Common myeloid progenitor, CD34-positive (primary cell): ENCODE measurements at regions not wholly inside any gene's neighbourhood (a gene's known extent, or its start where the extent isn't known, plus 50 kb on each side); places are given as distances from the start of the nearest gene placed in this dataset.

Source experiments
- CTCF ChIA-PET: fragments of 350-600 bp; sonication (Branson Sonifier 250); formaldehyde crosslinking; loops from one replicate; lab custom pipeline; 2021; ENCODE audit warnings: antibody characterized with exemption; lab: Charles Lee
- POLR2A ChIA-PET: fragments of 350-600 bp; sonication (Branson Sonifier 250); formaldehyde crosslinking; loops from one replicate; lab custom pipeline; 2021; ENCODE audit warnings: antibody characterized with exemption; lab: Charles Lee
- DNase-seq, 3 donors: peaks; one replicate each; pipeline versions ENCODE4 v3.0.0 to v3.0.0-alpha.2; 2013
- H3K27ac ChIP-seq, 2 experiments: 1 replicate in 1 of 2; 2 replicates in 1 of 2; pipeline ENCODE4 v1.7.0; 2013; ENCODE audit warnings: inconsistent platforms in 2 of 2, low read length in 2 of 2, mild to moderate bottlenecking in 2 of 2, low read depth in 1 of 2, moderate library complexity in 1 of 2; ENCODE audit not compliant: severe bottlenecking in 2 of 2, insufficient read depth in 1 of 2, poor library complexity in 1 of 2
- H3K27me3 ChIP-seq, 5 experiments: replicated peaks in 2 of 5; 1 replicate in 3 of 5; 2 replicates in 2 of 5; pipeline versions ENCODE4 v1.6.1 to v1.7.0; 2013; ENCODE audit warnings: low read length in 4 of 5, mild to moderate bottlenecking in 2 of 5, moderate library complexity in 2 of 5, inconsistent platforms in 1 of 5; ENCODE audit not compliant: insufficient read depth in 5 of 5, control insufficient read depth in 4 of 5
- H3K36me3 ChIP-seq, 4 experiments: 1 replicate in 2 of 4; 2 replicates in 2 of 4; pipeline versions ENCODE4 v1.6.1 to v1.7.0; 2013; ENCODE audit warnings: low read length in 3 of 4, control low read depth in 1 of 4, mild to moderate bottlenecking in 1 of 4; ENCODE audit not compliant: control insufficient read depth in 4 of 4, insufficient read depth in 4 of 4
- H3K4me1 ChIP-seq, 4 experiments: 1 replicate in 3 of 4; 2 replicates in 1 of 4; pipeline versions ENCODE4 v1.6.1 to v1.7.1; 2013; ENCODE audit warnings: low read length in 3 of 4, mild to moderate bottlenecking in 3 of 4, control low read depth in 1 of 4, inconsistent platforms in 1 of 4, moderate library complexity in 1 of 4; ENCODE audit not compliant: control insufficient read depth in 4 of 4, insufficient read depth in 4 of 4; ENCODE audit errors: control extremely low read depth in 1 of 4
- H3K4me3 ChIP-seq, 7 experiments: 1 replicate in 4 of 7; 2 replicates in 3 of 7; pipeline versions ENCODE4 v1.5.1 to v1.7.0; 2013; ENCODE audit warnings: mild to moderate bottlenecking in 7 of 7, low read length in 6 of 7, moderate library complexity in 6 of 7, inconsistent platforms in 2 of 7, low read depth in 2 of 7, control low read depth in 1 of 7; ENCODE audit not compliant: insufficient read depth in 4 of 7, control insufficient read depth in 1 of 7; ENCODE audit errors: extremely low read depth in 1 of 7
- H3K9me3 ChIP-seq, 5 experiments: 1 replicate in 4 of 5; 2 replicates in 1 of 5; pipeline versions ENCODE4 v1.6.1 to v1.7.1; 2013; ENCODE audit warnings: low read length in 4 of 5, mild to moderate bottlenecking in 2 of 5, inconsistent platforms in 1 of 5, low read depth in 1 of 5, moderate library complexity in 1 of 5; ENCODE audit not compliant: control insufficient read depth in 4 of 5, insufficient read depth in 2 of 5; ENCODE audit errors: control extremely low read depth in 1 of 5
- WGBS: methylation state at CpG from one replicate; pipeline ENCODE4 v1.1.5; 2013; ENCODE audit not compliant: insufficient coverage; 5-methylcytosine and 5-hydroxymethylcytosine counted together

DNA sequence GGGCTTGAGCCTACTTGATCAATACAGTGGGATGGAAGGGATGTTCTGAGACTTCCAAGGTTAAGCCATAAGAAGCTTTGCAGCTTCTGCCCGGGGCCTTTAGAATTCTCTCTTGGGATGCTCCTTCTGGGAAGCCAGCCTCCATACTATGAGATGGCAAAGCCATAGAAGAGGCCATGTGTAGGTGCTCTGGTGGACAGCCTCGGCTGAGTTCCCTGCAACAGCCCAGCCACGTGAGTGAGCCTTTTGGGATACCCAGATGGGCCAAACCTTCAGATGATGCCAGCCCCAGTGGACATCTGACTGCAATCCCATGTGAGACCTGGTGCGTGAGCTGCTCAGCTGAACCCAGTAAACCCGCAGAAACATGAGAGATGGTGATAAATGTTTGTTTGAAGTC, 370.6 kb downstream of the RPS24 start:
- no peak overlapping the region for H3K4me3 ChIP-seq
- CTCF ChIA-PET, result no interaction called here

DNA sequence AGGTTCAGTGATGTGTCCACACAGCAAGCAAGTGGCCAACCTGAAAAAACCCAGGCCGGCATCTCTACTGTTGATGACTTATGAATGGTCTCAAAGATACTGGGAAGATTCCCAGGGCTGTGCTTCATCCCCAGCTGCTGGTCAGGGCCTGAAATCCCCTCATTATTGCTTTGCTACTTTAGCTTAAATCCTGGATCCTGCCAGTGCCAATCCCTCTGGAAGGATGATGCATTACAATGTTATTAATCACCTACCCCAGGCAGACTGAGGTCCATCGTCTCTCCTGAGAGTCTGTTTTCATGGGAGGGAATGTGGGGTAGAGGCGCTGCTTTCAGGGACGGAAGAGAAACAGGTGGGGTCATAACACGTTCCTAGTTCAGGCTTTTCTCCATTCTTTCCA, 371.6 kb downstream of the RPS24 start:
- no peaks in the 10 kb centered on the region for H3K9me3 ChIP-seq
- H3K27ac ChIP-seq, result no peak overlapping the region
- WGBS, result 97% methylated on average over 4 of the region's 5 CpGs
- peaks cover 0 to 7% (median 0%) of the 10 kb centered on the region in 5 experiments for H3K27me3 ChIP-seq
- no peak overlapping the region for H3K4me3 ChIP-seq
- CTCF ChIA-PET, result interaction anchor here (1.3 to 1.4 kb wide), 2 partner anchors 9 to 15 kb away, joined by 4 read pairs; no protein-coding TSS in a partner anchor
- POLR2A ChIA-PET, result no interaction called here
- no peak for DNase-seq
- peaks cover 0 to 38% (median 15%) of the 10 kb centered on the region in 4 experiments for H3K4me1 ChIP-seq
- no peaks in the 10 kb centered on the region for H3K36me3 ChIP-seq

More for the DNA sequence above, 370.6 kb downstream of the RPS24 start:
- POLR2A ChIA-PET, result no interaction called here
- no peaks in the 10 kb centered on the region for H3K9me3 ChIP-seq
- no peaks in the 10 kb centered on the region for H3K36me3 ChIP-seq
- peaks cover 0 to 7% (median 0%) of the 10 kb centered on the region in 5 experiments for H3K27me3 ChIP-seq
- H3K27ac ChIP-seq, result no peak overlapping the region
- no peak for DNase-seq
- peaks cover 0 to 40% (median 16%) of the 10 kb centered on the region in 4 experiments for H3K4me1 ChIP-seq
- WGBS, result 100% methylated on average over 5 of the region's 5 CpGs

GRCh38 chr10:78405736-78406135, 372.1 kb downstream of the RPS24 start:
- H3K4me1 ChIP-seq, result peaks cover 0 to 38% (median 15%) of the 10 kb centered on the region in 4 experiments
- DNase-seq, result no peak
- WGBS, result 98% methylated on average over 6 of the region's 6 CpGs
- H3K27ac ChIP-seq, result no peak overlapping the region
- H3K27me3 ChIP-seq, result peaks cover 0 to 7% (median 0%) of the 10 kb centered on the region in 5 experiments
- ChIA-PET CTCF (interaction anchor here (1.3 to 1.4 kb wide), 2 partner anchors 9 to 14 kb away, joined by 4 read pairs; no protein-coding TSS in a partner anchor), POLR2A (no interaction called here)
- H3K4me3 ChIP-seq, result no peak overlapping the region
- no peaks in the 10 kb centered on the region for H3K9me3 ChIP-seq
- H3K36me3 ChIP-seq, result no peaks in the 10 kb centered on the region

DNA sequence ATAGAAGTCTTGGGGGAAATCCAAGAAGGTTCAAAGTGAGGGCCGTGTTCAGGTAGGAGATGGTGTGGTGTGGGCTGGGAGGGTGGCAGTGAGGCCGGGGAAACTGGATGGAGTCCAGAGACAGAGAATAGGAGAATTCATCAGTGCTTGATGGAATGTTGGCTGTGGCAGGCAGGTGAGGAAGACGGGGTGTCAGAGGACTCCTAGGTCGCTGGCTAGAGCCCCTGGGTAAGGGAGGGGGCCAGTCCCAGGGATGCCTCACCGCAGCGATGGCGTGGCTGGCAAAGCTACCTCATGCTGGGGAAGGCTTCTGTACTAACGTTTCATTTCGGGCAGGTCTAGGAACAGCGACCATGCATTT, 373.0 kb downstream of the RPS24 start:
- POLR2A ChIA-PET, result no interaction called here
- Histone ChIP-seq H3K4me3 (peak overlapping the region in 5 of 7 experiments; percentile 35 to 75 (median 57)), H3K27ac (no peak overlapping the region), H3K27me3 (peaks cover 0 to 7% (median 0%) of the 10 kb centered on the region in 5 experiments), H3K36me3 (no peaks in the 10 kb centered on the region), H3K9me3 (no peaks in the 10 kb centered on the region), H3K4me1 (peaks cover 0 to 38% (median 15%) of the 10 kb centered on the region in 4 experiments)
- WGBS, result 16% methylated on average over 10 of the region's 10 CpGs
- DNase-seq, result no peak
- CTCF ChIA-PET, result interaction anchor here (1.0 kb wide), 1 partner anchor 157 kb away, joined by 3 read pairs; no protein-coding TSS in a partner anchor

DNA sequence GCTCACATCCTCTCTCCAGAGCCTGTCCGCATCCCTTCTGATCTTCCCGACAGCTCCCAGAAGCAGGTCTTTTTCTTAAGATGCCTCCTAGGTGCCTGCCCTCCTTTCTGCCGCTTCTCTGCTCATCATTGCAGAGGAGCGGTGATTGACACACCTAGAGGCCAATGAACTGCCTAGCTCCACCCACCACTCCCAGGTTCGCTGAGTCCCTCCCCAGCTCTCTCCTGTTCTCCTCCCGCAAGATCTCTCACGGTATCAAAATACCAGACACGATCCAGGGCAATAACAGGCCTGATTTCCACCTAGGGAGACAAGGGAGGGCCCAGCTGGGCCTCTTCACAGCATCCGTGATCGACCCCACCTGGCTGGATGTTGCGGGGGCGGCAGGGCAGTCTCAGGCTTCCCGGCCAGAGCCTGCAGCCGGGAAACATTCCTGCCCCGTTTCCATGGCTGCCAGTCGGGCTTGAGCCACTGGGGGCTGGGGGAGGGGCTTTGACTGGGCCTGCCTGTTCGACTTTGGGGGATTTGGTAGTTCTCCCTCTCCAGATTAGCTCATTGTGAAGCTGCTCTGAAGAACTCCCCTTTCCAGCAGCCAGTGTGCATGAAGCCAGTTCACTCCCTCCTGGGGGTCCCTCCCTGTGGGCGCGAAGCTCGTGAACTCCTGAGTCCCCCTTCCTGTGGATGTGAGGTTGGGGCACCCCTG, 373.5 kb downstream of the RPS24 start:
- H3K27me3 ChIP-seq, result peaks cover 0 to 7% (median 0%) of the 10 kb centered on the region in 5 experiments
- no peaks in the 10 kb centered on the region for H3K9me3 ChIP-seq
- DNase-seq, result peak; percentile 86 to 92 (median 87)
- ChIA-PET CTCF (interaction anchor here (1.0 kb wide), 1 partner anchor 158 kb away, joined by 3 read pairs; no protein-coding TSS in a partner anchor), POLR2A (no interaction called here)
- H3K4me3 ChIP-seq, result peak overlapping the region in 5 of 7 experiments; percentile 35 to 75 (median 57)
- H3K4me1 ChIP-seq, result peaks cover 0 to 38% (median 15%) of the 10 kb centered on the region in 4 experiments
- H3K27ac ChIP-seq, result no peak overlapping the region
- 15% methylated on average over 20 of the region's 20 CpGs for WGBS
- H3K36me3 ChIP-seq, result no peaks in the 10 kb centered on the region

- peak; percentile 39 to 58 (median 50) for DNase-seq
- ChIA-PET POLR2A (no interaction called here), CTCF (interaction anchor here (0.5 to 1.0 kb wide), 2 partner anchors 10 to 104 kb away, joined by 3 to 4 read pairs; no protein-coding TSS in a partner anchor)
- H3K4me3 ChIP-seq, result no peak overlapping the region
- H3K27ac ChIP-seq, result no peak overlapping the region
- peaks cover 0 to 42% (median 17%) of the 10 kb centered on the region in 4 experiments for H3K4me1 ChIP-seq
- WGBS, result 80% methylated on average over 10 of the region's 10 CpGs
- no peaks in the 10 kb centered on the region for H3K36me3 ChIP-seq
- no peaks in the 10 kb centered on the region for H3K9me3 ChIP-seq
- peaks cover 0 to 7% (median 0%) of the 10 kb centered on the region in 5 experiments for H3K27me3 ChIP-seq
Measured at GRCh38 chr10:78407966-78408365, 374.3 kb downstream of the RPS24 start.
